CD4-positive, alpha-beta memory T cell (primary cell): ENCODE measurements at regions not wholly inside any gene's neighbourhood (a gene's known extent, or its start where the extent isn't known, plus 50 kb on each side); places are given as distances from the start of the nearest gene placed in this dataset.
A peak's percentile ranks its signal among the peaks of the same experiment; 100 is the strongest.

Source experiments
- CTCF ChIA-PET: fragments of 350-600 bp; sonication (Branson Sonifier 250); formaldehyde crosslinking; loops from one replicate; lab custom pipeline; 2021; ENCODE audit warnings: inconsistent platforms; ENCODE audit not compliant: partially characterized antibody; lab: Charles Lee
- POLR2A ChIA-PET: fragments of 350-600 bp; sonication (Branson Sonifier 250); formaldehyde crosslinking; loops from one replicate; lab custom pipeline; 2021; ENCODE audit not compliant: partially characterized antibody; lab: Charles Lee
- DNase-seq, 5 donors: peaks; one replicate each; pipeline versions ENCODE4 v3.0.0 to v3.0.0-alpha.2; 2020 to 2022; ENCODE audit warnings: mixed read lengths in 1 of 5
- H3K27ac ChIP-seq: one replicate; pipeline ENCODE4 v1.7.0; 2013; ENCODE audit warnings: low read depth, low read length
- H3K27me3 ChIP-seq: 2 replicates; pipeline ENCODE4 v1.7.0; 2013; ENCODE audit warnings: mild to moderate bottlenecking, low read length, moderate library complexity; ENCODE audit not compliant: insufficient read depth
- H3K36me3 ChIP-seq: 2 replicates; pipeline ENCODE4 v1.7.0; 2013; ENCODE audit warnings: mild to moderate bottlenecking, low read length, moderate library complexity; ENCODE audit not compliant: insufficient read depth
- H3K4me1 ChIP-seq: 2 replicates; pipeline ENCODE4 v1.7.0; 2013; ENCODE audit warnings: mild to moderate bottlenecking, low read length, moderate library complexity; ENCODE audit not compliant: insufficient read depth
- H3K4me3 ChIP-seq, 2 donors: one replicate each; pipeline ENCODE4 v1.7.0; 2013; ENCODE audit warnings: low read length in 2 of 2, mild to moderate bottlenecking in 1 of 2
- H3K9me3 ChIP-seq, 2 donors: one replicate each; pipeline ENCODE4 v1.7.0; 2013; ENCODE audit warnings: low read length in 2 of 2, control low read depth in 1 of 2; ENCODE audit not compliant: control insufficient read depth in 1 of 2
- H3K27ac Mint-ChIP-seq, 7 donors: one replicate each; pipeline ENCODE4 v1.8.0; 2020 to 2021; ENCODE audit warnings: mixed read lengths in 7 of 7, mild to moderate bottlenecking in 6 of 7, inconsistent platforms in 3 of 7, moderate library complexity in 3 of 7
- H3K27me3 Mint-ChIP-seq, 2 donors: one replicate each; pipeline ENCODE4 v1.8.0; 2020 to 2021; ENCODE audit warnings: mixed read lengths in 2 of 2
- H3K36me3 Mint-ChIP-seq, 2 donors: one replicate each; pipeline ENCODE4 v1.8.0; 2020 to 2021; ENCODE audit warnings: mixed read lengths in 2 of 2, inconsistent platforms in 1 of 2, mild to moderate bottlenecking in 1 of 2
- H3K4me1 Mint-ChIP-seq, 4 donors: one replicate each; pipeline ENCODE4 v1.8.0; 2020 to 2021; ENCODE audit warnings: mixed read lengths in 4 of 4, mild to moderate bottlenecking in 1 of 4
- H3K4me3 Mint-ChIP-seq, 8 donors: one replicate each; pipeline ENCODE4 v1.8.0; 2020 to 2021; ENCODE audit warnings: mixed read lengths in 8 of 8, mild to moderate bottlenecking in 7 of 8, moderate library complexity in 6 of 8, inconsistent platforms in 3 of 8
- H3K9me3 Mint-ChIP-seq, 8 donors: one replicate each; pipeline ENCODE4 v1.8.0; 2020 to 2021; ENCODE audit warnings: mixed read lengths in 8 of 8, mild to moderate bottlenecking in 5 of 8, inconsistent platforms in 3 of 8, moderate library complexity in 1 of 8
- intact Hi-C: fragments of 100-400 bp; cut with micrococcal nuclease; formaldehyde crosslinking; loops from one replicate; pipeline ENCODE4 v1.15.1; 2023

DNA sequence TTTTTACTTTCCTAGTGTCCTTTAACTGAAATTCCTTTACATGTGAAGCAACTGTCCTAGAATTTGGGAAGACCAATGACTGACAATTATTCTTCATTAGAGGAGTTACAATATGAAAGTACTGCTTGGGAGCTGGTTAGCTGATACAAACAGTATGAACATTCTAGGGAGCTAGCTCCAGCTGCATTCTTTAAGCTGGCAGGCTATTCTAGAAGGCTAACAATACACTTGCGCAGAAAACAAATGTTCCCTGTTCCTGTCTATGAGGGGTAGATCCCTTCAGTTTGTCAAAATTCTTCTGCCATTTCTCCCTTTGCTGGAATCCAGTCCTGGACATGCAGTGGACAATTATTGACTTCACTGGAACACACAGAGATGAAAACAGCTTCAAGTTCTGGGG lies 60.2 kb upstream of the NANOGP8 start:
- Histone ChIP-seq H3K9me3 (no peaks in the 10 kb centered on the region), H3K4me3 (no peak overlapping the region), H3K4me1 (no peaks in the 10 kb centered on the region), H3K27ac (no peak overlapping the region), H3K36me3 (no peaks in the 10 kb centered on the region), H3K27me3 (no peaks in the 10 kb centered on the region)
- intact Hi-C loops, result no loop called here
- Mint-ChIP-seq H3K9me3 (no peaks in the 10 kb centered on the region), H3K4me1 (no peaks in the 10 kb centered on the region), H3K27ac (no peak overlapping the region), H3K36me3 (no peaks in the 10 kb centered on the region), H3K27me3 (peaks cover 0 to 2% of the 10 kb centered on the region in 2 donors), H3K4me3 (no peak overlapping the region)
- ChIA-PET CTCF (no interaction called here), POLR2A (no interaction called here)
- DNase-seq, result no peak

DNA sequence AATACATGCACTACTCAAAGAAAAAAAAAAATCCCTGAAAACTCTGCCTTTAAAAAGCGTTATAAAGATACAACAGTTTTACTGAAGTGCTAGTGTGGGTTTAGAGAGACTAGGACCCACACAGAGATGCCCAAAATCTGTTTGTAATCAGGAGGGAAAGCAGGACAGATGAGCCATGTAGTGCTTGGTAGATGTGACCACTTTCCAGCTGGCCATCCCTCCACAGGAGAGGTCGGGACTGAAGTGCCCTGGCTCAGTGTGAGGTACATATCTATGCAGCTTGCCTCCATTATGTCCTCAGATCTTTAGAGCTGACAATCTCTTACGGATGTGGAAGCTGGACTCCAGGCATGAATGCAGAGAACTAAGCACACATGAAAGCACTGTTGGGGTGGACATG lies 57.5 kb upstream of the NANOGP8 start:
- CTCF ChIA-PET, result no interaction called here

DNA sequence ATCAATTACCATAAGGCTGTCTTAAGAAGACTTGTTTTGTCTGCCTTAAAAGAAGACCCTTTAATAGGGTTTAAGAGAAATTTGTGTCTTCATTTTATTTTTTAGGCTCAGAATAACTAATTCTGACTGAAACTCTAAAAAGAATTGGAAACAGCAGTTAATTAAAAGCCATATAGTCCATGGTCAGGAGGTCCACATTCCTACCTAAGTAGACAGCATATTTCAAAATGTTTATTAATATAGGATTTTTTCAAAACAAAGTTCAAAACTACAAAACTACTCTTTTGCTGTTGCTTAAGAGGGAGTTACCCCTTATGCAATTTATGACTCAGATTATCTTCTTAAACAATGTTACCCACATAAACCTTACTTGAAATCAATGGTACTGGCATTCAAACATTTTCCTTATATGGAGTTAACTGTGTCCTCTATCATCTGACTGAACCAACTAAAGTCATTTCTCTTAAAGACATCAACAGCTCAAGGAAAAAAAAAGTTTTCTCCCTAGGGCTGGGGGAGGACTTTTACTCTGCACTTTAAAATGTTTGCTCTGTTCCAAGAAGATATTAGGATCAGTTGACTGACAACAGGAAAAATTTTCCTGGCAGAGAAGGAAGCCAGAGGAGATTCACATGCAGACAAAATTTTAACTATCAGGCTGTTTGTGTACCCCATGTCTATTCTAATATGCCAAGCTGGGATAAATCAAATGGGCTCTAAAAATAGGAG lies 56.8 kb upstream of the NANOGP8 start:
- H3K27ac Mint-ChIP-seq, result no peak overlapping the region
- no peaks in the 10 kb centered on the region for H3K4me1 Mint-ChIP-seq
- DNase-seq, result no peak
- Histone ChIP-seq H3K27me3 (no peaks in the 10 kb centered on the region), H3K4me1 (no peaks in the 10 kb centered on the region), H3K4me3 (no peak overlapping the region), H3K27ac (no peak overlapping the region), H3K9me3 (no peaks in the 10 kb centered on the region), H3K36me3 (no peaks in the 10 kb centered on the region)
- ChIA-PET POLR2A (no interaction called here), CTCF (no interaction called here)
- intact Hi-C loops, result no loop called here
- H3K9me3 Mint-ChIP-seq, result no peaks in the 10 kb centered on the region
- H3K36me3 Mint-ChIP-seq, result no peaks in the 10 kb centered on the region
- H3K4me3 Mint-ChIP-seq, result no peak overlapping the region
- no peaks in the 10 kb centered on the region for H3K27me3 Mint-ChIP-seq

More for the DNA sequence above, 57.5 kb upstream of the NANOGP8 start:
- Mint-ChIP-seq H3K27ac (no peak overlapping the region), H3K4me1 (no peaks in the 10 kb centered on the region), H3K4me3 (no peak overlapping the region), H3K27me3 (no peaks in the 10 kb centered on the region), H3K36me3 (no peaks in the 10 kb centered on the region), H3K9me3 (no peaks in the 10 kb centered on the region)
- Histone ChIP-seq H3K9me3 (no peaks in the 10 kb centered on the region), H3K4me3 (no peak overlapping the region), H3K36me3 (no peaks in the 10 kb centered on the region), H3K4me1 (no peaks in the 10 kb centered on the region), H3K27ac (no peak overlapping the region), H3K27me3 (no peaks in the 10 kb centered on the region)
- POLR2A ChIA-PET, result no interaction called here
- intact Hi-C loops, result no loop called here
- DNase-seq, result peak in 1 of 5 donors; percentile 8

DNA sequence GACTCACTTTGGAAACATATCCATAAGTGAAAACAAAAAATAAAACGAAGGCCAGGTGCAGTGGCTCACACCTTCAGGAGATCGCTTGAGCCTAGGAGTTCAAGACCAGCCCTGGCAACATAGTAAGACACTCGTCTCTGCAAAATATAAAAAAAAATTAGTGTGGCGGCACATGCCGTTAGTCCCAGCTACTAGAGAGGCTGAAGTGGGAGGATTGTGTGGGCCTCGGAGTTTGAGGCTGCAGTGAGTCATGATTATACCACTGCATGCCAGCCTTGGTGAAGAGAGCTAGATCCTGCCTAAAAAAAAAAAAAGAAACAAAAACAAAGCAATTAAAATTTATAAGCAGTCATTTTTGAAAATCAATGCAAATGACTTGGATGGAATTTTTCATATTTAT lies 54.7 kb upstream of the NANOGP8 start:
- no peaks in the 10 kb centered on the region for H3K9me3 ChIP-seq
- no peaks in the 10 kb centered on the region for H3K27me3 ChIP-seq
- no peaks in the 10 kb centered on the region for H3K36me3 ChIP-seq
- no peak for DNase-seq
- no peaks in the 10 kb centered on the region for H3K4me1 ChIP-seq
- Mint-ChIP-seq H3K4me1 (no peaks in the 10 kb centered on the region), H3K27ac (no peak overlapping the region), H3K9me3 (no peaks in the 10 kb centered on the region), H3K27me3 (no peaks in the 10 kb centered on the region), H3K4me3 (no peak overlapping the region), H3K36me3 (no peaks in the 10 kb centered on the region)
- intact Hi-C loops, result no loop called here
- H3K4me3 ChIP-seq, result no peak overlapping the region
- ChIA-PET POLR2A (no interaction called here), CTCF (no interaction called here)
- H3K27ac ChIP-seq, result no peak overlapping the region

DNA sequence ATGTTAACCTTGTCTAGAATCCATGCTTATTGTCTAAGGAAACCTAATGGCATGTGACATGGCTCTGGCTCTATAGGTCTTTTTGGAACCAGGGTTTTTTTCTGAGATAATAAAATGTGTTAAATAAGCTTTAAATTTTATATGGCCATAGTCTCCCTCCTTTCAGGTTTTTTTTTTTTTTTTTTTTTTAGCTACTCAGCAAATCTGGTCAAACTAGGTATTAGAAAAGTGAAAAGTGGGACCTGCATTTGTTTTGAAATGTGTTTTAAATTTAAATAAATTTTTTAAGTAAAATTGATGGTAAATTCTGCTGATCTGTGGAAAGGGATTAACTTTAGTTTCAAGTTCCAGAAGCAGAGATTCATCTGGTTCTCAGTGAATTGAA lies 52.1 kb upstream of the NANOGP8 start:
- no peak for DNase-seq
- no peak overlapping the region for H3K4me3 ChIP-seq
- no peaks in the 10 kb centered on the region for H3K4me1 ChIP-seq
- no peak overlapping the region for H3K27ac Mint-ChIP-seq
- H3K4me3 Mint-ChIP-seq, result no peak overlapping the region
- POLR2A ChIA-PET, result no interaction called here
- H3K9me3 ChIP-seq, result no peaks in the 10 kb centered on the region
- intact Hi-C loops, result no loop called here
- H3K4me1 Mint-ChIP-seq, result no peaks in the 10 kb centered on the region
- H3K27me3 ChIP-seq, result no peaks in the 10 kb centered on the region
- peaks cover 0 to 1% of the 10 kb centered on the region in 2 donors for H3K27me3 Mint-ChIP-seq
- peaks cover 0 to under 1% (median 0%) of the 10 kb centered on the region in 8 donors for H3K9me3 Mint-ChIP-seq
- no peak overlapping the region for H3K27ac ChIP-seq
- no peaks in the 10 kb centered on the region for H3K36me3 ChIP-seq
- CTCF ChIA-PET, result no interaction called here
- H3K36me3 Mint-ChIP-seq, result no peaks in the 10 kb centered on the region

DNA sequence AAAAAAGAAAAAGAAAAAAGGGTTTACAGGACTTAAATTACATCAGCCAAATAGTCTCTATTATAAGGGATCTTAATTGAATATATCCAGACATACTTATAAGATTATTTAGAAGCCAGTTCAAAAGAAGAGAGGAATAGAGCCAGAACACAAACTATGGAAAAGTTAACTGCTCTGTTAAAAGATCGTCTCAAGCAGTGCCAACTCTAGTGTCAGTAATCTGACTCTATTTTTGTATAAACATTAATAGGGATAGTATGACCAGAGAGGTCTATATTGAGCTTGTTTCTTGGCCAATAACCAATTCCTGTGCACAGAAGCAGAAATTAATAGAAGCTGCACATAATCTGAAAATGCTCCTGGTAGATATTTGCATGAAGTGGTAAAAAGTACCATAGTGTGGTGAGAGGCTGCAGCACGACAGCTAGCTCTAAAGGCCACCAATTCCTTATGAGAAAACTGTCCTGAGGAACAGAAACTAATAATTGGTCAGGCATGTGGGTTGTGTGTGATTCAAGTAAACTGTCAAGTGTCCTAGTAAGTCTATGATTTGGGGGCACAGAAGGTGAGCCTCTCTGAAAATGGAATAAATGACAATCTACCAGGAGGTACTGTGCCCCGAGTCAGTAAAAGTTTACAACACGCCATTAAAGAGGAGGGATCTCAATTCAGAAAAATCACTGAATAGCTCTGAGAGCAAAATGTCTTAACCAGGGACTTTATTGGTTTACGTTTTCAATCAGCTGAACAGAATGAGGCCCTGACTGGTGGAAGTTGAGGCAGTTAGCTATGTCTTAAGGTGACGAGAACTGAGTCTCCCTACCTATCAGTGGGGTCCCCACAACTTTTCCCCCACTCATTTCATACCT lies 51.5 kb upstream of the NANOGP8 start:
- Histone ChIP-seq H3K4me1 (no peaks in the 10 kb centered on the region), H3K4me3 (no peak overlapping the region), H3K36me3 (no peaks in the 10 kb centered on the region), H3K27ac (no peak overlapping the region), H3K27me3 (no peaks in the 10 kb centered on the region), H3K9me3 (no peaks in the 10 kb centered on the region)
- H3K27me3 Mint-ChIP-seq, result peaks cover 0 to 1% of the 10 kb centered on the region in 2 donors
- H3K36me3 Mint-ChIP-seq, result no peaks in the 10 kb centered on the region
- peaks cover 0 to 4% (median 0%) of the 10 kb centered on the region in 8 donors for H3K9me3 Mint-ChIP-seq
- no peak overlapping the region for H3K4me3 Mint-ChIP-seq
- POLR2A ChIA-PET, result no interaction called here
- intact Hi-C loops, result no loop called here
- CTCF ChIA-PET, result no interaction called here
- no peaks in the 10 kb centered on the region for H3K4me1 Mint-ChIP-seq
- no peak for DNase-seq
- no peak overlapping the region for H3K27ac Mint-ChIP-seq
